ENCODE measurements at regions not wholly inside any gene's neighbourhood (a gene's known extent, or its start where the extent isn't known, plus 50 kb on each side); places are given as distances from the start of the nearest gene placed in this dataset.

DNA sequence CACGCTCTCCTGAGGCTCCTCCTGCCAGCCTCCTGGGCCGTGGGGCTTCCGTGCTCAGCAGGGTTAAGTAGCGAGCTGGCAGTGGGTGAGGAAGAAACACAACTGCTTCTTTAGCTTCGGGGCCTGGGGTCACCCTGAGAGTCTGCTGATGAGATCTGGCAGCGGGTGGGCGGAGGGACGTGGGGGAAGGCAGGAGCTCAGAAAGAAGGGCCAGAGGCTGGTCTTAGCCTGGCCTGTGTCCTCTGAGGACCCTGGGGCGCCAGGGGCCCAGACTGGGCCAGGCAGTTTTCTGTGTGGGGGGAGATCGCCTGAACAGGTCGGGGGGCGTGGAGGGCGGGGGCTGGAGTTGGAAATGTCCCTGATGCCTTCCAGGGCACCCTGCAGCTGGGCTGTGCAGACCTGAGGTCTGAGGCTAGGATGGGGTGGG lies 97.8 kb upstream of the GSE1 start:
- TF ChIP-seq TAF1 (IDR thresholded peaks at IDR 0.05; ENCODE audit: borderline replicate concordance, insufficient read depth, low read length), result no peak
- TF ChIP-seq SIN3A (IDR thresholded peaks at IDR 0.05; ENCODE audit: borderline replicate concordance, insufficient read depth, low read length), result no peak
- no peak for TF ChIP-seq POLR2AphosphoS5 (IDR thresholded peaks at IDR 0.05; ENCODE audit: low read depth, low read length)
- no peak for TF ChIP-seq FOXP2 (optimal IDR thresholded peaks at IDR 0.05; ENCODE audit: borderline replicate concordance, extremely low read depth, extremely low read length, insufficient read depth)
- TF ChIP-seq, protein P1, sequence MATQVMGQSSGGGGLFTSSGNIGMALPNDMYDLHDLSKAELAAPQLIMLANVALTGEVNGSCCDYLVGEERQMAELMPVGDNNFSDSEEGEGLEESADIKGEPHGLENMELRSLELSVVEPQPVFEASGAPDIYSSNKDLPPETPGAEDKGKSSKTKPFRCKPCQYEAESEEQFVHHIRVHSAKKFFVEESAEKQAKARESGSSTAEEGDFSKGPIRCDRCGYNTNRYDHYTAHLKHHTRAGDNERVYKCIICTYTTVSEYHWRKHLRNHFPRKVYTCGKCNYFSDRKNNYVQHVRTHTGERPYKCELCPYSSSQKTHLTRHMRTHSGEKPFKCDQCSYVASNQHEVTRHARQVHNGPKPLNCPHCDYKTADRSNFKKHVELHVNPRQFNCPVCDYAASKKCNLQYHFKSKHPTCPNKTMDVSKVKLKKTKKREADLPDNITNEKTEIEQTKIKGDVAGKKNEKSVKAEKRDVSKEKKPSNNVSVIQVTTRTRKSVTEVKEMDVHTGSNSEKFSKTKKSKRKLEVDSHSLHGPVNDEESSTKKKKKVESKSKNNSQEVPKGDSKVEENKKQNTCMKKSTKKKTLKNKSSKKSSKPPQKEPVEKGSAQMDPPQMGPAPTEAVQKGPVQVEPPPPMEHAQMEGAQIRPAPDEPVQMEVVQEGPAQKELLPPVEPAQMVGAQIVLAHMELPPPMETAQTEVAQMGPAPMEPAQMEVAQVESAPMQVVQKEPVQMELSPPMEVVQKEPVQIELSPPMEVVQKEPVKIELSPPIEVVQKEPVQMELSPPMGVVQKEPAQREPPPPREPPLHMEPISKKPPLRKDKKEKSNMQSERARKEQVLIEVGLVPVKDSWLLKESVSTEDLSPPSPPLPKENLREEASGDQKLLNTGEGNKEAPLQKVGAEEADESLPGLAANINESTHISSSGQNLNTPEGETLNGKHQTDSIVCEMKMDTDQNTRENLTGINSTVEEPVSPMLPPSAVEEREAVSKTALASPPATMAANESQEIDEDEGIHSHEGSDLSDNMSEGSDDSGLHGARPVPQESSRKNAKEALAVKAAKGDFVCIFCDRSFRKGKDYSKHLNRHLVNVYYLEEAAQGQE (IDR thresholded peaks at IDR 0.05; ENCODE audit: insufficient read depth in 1 of 2, low read depth in 2 of 2, low read length in 2 of 2), result no peak

DNA sequence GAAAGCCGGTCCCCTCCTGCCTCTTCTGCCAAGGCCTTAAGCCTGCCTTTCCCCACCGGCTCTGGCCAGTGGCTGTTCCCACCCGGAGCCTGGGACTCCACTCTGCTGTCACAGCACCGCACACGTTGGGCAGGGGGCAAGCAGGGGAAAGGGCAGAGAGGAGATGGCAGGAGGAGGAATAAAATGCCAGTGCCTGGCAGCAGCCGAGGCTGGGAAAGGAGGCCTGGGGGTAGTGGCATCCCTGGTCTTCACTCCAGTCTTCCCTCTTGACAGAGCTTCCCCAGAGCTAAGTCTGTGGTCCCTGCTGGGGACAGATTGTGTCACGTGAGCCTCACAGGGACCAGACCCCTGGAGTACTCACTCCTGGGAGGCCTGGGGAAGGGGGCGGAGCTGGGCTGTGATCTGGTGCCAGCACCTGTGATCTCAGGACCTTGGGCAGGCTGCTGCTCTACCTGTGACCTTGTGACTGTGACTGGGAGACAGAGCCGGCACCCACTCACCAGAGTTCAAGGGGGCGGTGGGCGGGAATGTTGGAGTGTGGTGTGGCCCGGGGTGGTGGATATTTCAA lies 97.2 kb upstream of the GSE1 start:
- TF ChIP-seq SIN3A (IDR thresholded peaks at IDR 0.05; ENCODE audit: borderline replicate concordance, insufficient read depth, low read length) (no peak), TAF1 (IDR thresholded peaks at IDR 0.05; ENCODE audit: borderline replicate concordance, insufficient read depth, low read length) (no peak), FOXP2 (optimal IDR thresholded peaks at IDR 0.05; ENCODE audit: borderline replicate concordance, extremely low read depth, extremely low read length, insufficient read depth) (no peak), POLR2AphosphoS5 (IDR thresholded peaks at IDR 0.05; ENCODE audit: low read depth, low read length) (no peak)
- TF ChIP-seq, protein P1 (IDR thresholded peaks at IDR 0.05; ENCODE audit: insufficient read depth in 1 of 2, low read depth in 2 of 2, low read length in 2 of 2), result no peak

DNA sequence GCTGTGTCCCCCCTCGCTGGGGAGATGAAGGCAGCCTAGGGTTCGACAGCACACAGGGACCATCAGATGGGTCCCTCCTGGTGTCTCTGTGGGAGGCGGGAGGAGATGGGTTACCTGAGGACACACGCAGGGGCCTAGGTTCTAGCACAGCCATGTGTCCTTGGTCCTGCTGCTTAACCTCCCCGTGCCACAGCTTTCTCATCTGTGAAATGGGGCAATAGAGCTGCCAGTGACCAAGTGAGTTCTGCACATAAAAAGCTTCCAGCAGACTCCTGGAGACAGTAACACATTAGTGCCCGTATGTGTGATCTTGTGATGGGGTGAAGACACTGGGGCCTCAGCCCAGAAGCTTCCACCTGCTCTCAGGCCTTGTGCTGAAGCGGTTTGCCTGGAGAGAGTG lies 96.0 kb upstream of the GSE1 start:
- TF ChIP-seq FOXP2 (optimal IDR thresholded peaks at IDR 0.05; ENCODE audit: borderline replicate concordance, extremely low read depth, extremely low read length, insufficient read depth) (no peak), TAF1 (IDR thresholded peaks at IDR 0.05; ENCODE audit: borderline replicate concordance, insufficient read depth, low read length) (no peak), POLR2AphosphoS5 (IDR thresholded peaks at IDR 0.05; ENCODE audit: low read depth, low read length) (no peak), SIN3A (IDR thresholded peaks at IDR 0.05; ENCODE audit: borderline replicate concordance, insufficient read depth, low read length) (no peak)
- TF ChIP-seq, protein P1 (IDR thresholded peaks at IDR 0.05; ENCODE audit: insufficient read depth in 1 of 2, low read depth in 2 of 2, low read length in 2 of 2), result no peak

DNA sequence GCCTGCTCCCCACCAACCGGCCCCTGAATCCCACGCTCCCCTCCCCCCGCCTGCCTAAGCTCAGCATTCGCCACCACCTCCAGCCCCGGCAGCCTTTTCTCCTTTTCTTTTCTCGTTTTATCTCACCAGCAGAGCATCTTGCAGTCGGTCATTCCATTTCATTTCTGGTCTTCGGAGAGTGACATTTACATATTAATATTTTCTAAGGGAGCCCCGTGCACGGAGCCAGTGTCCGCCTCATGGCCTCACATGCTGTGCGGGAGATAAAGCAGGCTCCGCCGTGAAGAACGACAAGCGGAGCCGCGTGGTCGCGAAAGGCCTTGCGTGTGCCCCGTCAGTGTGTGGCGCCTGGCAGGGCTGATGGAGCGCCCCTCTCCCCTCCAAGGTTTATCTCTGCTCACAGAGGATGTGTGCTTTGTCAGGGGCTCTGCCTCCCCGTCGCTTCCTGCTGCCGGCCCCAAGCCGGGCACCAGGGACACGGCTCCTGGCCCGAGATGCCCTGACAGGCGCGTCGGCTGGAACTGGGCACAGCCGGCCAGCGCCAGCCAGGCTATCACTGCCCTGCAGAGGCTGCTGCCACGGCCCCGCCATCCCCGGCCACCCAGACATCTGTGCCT lies 95.5 kb upstream of the GSE1 start:
- TF ChIP-seq FOXP2 (optimal IDR thresholded peaks at IDR 0.05; ENCODE audit: borderline replicate concordance, extremely low read depth, extremely low read length, insufficient read depth) (no peak), TAF1 (IDR thresholded peaks at IDR 0.05; ENCODE audit: borderline replicate concordance, insufficient read depth, low read length) (no peak), POLR2AphosphoS5 (IDR thresholded peaks at IDR 0.05; ENCODE audit: low read depth, low read length) (no peak), SIN3A (IDR thresholded peaks at IDR 0.05; ENCODE audit: borderline replicate concordance, insufficient read depth, low read length) (no peak)
- TF ChIP-seq, protein P1 (IDR thresholded peaks at IDR 0.05; ENCODE audit: insufficient read depth in 1 of 2, low read depth in 2 of 2, low read length in 2 of 2), result no peak
